Left ventricle myocardium inferior (tissue), 1 donor: ENCODE measurements at regions not wholly inside any gene's neighbourhood (a gene's known extent, or its start where the extent isn't known, plus 50 kb on each side); places are given as distances from the start of the nearest gene placed in this dataset.
A peak's percentile ranks its signal among the peaks of the same experiment; 100 is the strongest.

ENCODE experiments used
- DNase-seq: peaks from one replicate; pipeline ENCODE4 v3.0.0-alpha.2; 2020
- H3K27ac ChIP-seq: fragments of 200-600 bp; replicated peaks from 2 replicates; pipeline ENCODE4 v1.8.0; 2021
- H3K27me3 ChIP-seq: fragments of 200-600 bp; 2 replicates; pipeline ENCODE4 v1.8.0; 2021; ENCODE audit warnings: low read depth
- H3K36me3 ChIP-seq: fragments of 200-600 bp; 2 replicates; pipeline ENCODE4 v1.8.0; 2021
- H3K4me1 ChIP-seq: fragments of 200-600 bp; 2 replicates; pipeline ENCODE4 v1.8.0; 2021
- H3K4me3 ChIP-seq: fragments of 200-600 bp; 2 replicates; pipeline ENCODE4 v1.8.0; 2021; ENCODE audit warnings: mild to moderate bottlenecking, moderate library complexity
- H3K9me3 ChIP-seq: fragments of 200-600 bp; replicated peaks from 2 replicates; pipeline ENCODE4 v1.8.0; 2021
- CTCF ChIP-seq: fragments of 200-600 bp; IDR thresholded peaks from 2 replicates; pipeline ENCODE4 v1.8.0; 2021; ENCODE audit warnings: antibody characterized with exemption, mild to moderate bottlenecking, borderline replicate concordance
- intact Hi-C: fragments of 100-400 bp; cut with micrococcal nuclease; formaldehyde crosslinking; loops from one replicate; pipeline ENCODE4 v1.11.0; 2022
- donor health status: DM: no; HTN: yes; CAD: no; lungs with severe emphysema.

- H3K4me1 ChIP-seq: no peaks in the 10 kb centered on the region
- no peak for DNase-seq
- H3K27ac ChIP-seq: no peak overlapping the region
- H3K9me3 ChIP-seq: no peaks in the 10 kb centered on the region
- H3K36me3 ChIP-seq: no peaks in the 10 kb centered on the region
- no peak for TF ChIP-seq CTCF
- no peaks in the 10 kb centered on the region for H3K27me3 ChIP-seq
- intact Hi-C loops: no loop called here
- no peak overlapping the region for H3K4me3 ChIP-seq
Measured at GRCh38 chr2:150606380-150607060, 119.1 kb upstream of the RND3 start.

- H3K27ac ChIP-seq: no peak overlapping the region
- no peak for TF ChIP-seq CTCF
- H3K4me1 ChIP-seq: no peaks in the 10 kb centered on the region
- no peak overlapping the region for H3K4me3 ChIP-seq
- H3K27me3 ChIP-seq: no peaks in the 10 kb centered on the region
- intact Hi-C loops: no loop called here
- DNase-seq: no peak
- no peaks in the 10 kb centered on the region for H3K9me3 ChIP-seq
- H3K36me3 ChIP-seq: no peaks in the 10 kb centered on the region
Measured at GRCh38 chr2:150605664-150606063, 118.2 kb upstream of the RND3 start.

GRCh38 chr2:150601280-150602038, 114.0 kb upstream of the RND3 start:
- no peak overlapping the region for H3K4me3 ChIP-seq

GRCh38 chr2:150599889-150600288, 112.4 kb upstream of the RND3 start:
- DNase-seq: no peak
- H3K4me3 ChIP-seq: no peak overlapping the region
- H3K36me3 ChIP-seq: no peaks in the 10 kb centered on the region
- H3K27me3 ChIP-seq: no peaks in the 10 kb centered on the region
- no peak overlapping the region for H3K27ac ChIP-seq
- intact Hi-C loops: no loop called here
- H3K4me1 ChIP-seq: no peaks in the 10 kb centered on the region
- H3K9me3 ChIP-seq: no peaks in the 10 kb centered on the region
- TF ChIP-seq CTCF: peak; percentile 19

More at GRCh38 chr2:150601280-150602038, 114.0 kb upstream of the RND3 start:
- TF ChIP-seq CTCF: no peak
- Histone ChIP-seq H3K27ac (no peak overlapping the region), H3K9me3 (no peaks in the 10 kb centered on the region), H3K4me1 (no peaks in the 10 kb centered on the region), H3K27me3 (no peaks in the 10 kb centered on the region), H3K36me3 (no peaks in the 10 kb centered on the region)
- no peak for DNase-seq
- intact Hi-C loops: no loop called here

- H3K36me3 ChIP-seq: no peaks in the 10 kb centered on the region
- no peaks in the 10 kb centered on the region for H3K27me3 ChIP-seq
- H3K27ac ChIP-seq: no peak overlapping the region
- no peaks in the 10 kb centered on the region for H3K9me3 ChIP-seq
- intact Hi-C loops: no loop called here
- H3K4me1 ChIP-seq: no peaks in the 10 kb centered on the region
- DNase-seq: no peak
- no peak overlapping the region for H3K4me3 ChIP-seq
- TF ChIP-seq CTCF: no peak
Measured at GRCh38 chr2:150598383-150598782, 110.9 kb upstream of the RND3 start.
